Uterus (tissue), 2 donors: ENCODE measurements at regions not wholly inside any gene's neighbourhood (a gene's known extent, or its start where the extent isn't known, plus 50 kb on each side); places are given as distances from the start of the nearest gene placed in this dataset.

Experiments used
- CTCF ChIP-seq, 4 experiments: fragments of 200-600 bp in 2 of 4; fragments of 450-650 bp in 2 of 4; sonication (generic) in 2 of 4; IDR thresholded peaks; one replicate each; pipeline ENCODE4 v1.5.1; 2016 to 2019; ENCODE audit warnings: antibody characterized with exemption in 4 of 4, mild to moderate bottlenecking in 2 of 4, moderate library complexity in 1 of 4
- POLR2A ChIP-seq, 2 donors: fragments of 450-650 bp; IDR thresholded peaks; one replicate each; pipeline ENCODE4 v1.6.1; 2016; ENCODE audit warnings: antibody characterized with exemption in 2 of 2, mild to moderate bottlenecking in 1 of 2, moderate library complexity in 1 of 2

GRCh38 chr4:114034189-114034588 is 54.7 kb upstream of the ARSJ start:
- TF ChIP-seq CTCF (IDR thresholded peaks at IDR 0.05) (no peak), POLR2A (IDR thresholded peaks at IDR 0.05) (no peak)
